ENCODE measurements at regions not wholly inside any gene's neighbourhood (a gene's known extent, or its start where the extent isn't known, plus 50 kb on each side); places are given as distances from the start of the nearest gene placed in this dataset.

DNA sequence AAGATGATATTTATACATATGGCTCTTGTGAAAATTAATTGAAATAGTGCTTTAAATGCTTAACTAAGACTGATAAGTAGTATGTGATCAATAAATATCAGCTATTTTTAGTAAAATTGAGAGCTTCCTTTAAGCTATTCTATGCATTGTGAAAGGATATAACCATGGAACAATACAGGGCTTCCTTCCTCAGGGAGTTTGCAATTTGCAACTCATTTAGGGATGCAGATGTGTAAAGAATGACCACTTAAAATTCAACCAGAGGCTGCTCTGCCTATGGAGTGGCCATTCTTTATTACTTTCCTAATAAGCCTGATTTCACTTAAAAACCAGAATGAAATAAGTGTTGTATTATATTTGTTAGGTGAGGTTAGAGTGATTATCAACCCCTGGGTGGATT is 103.2 kb upstream of the PRICKLE1 start:
- no peak overlapping the region for H2BK5ac ChIP-seq (ENCODE audit: low read depth, low read length, poor library complexity, severe bottlenecking)
- no peak overlapping the region for H2BK12ac ChIP-seq (ENCODE audit: low read length in 2 of 2)
- H3K4me3 ChIP-seq (ENCODE audit: insufficient read depth in 1 of 2, low read depth in 1 of 2, low read length in 2 of 2): peak overlapping the region in 1 of 2 experiments; percentile 75
- H3K4ac ChIP-seq (ENCODE audit: low read depth in 1 of 2, low read length in 2 of 2): no peak overlapping the region
- no peaks in the 10 kb centered on the region for H3K27me3 ChIP-seq (ENCODE audit: control insufficient read depth in 1 of 2, insufficient read depth in 1 of 2, low read length in 2 of 2)
- H2BK15ac ChIP-seq (ENCODE audit: low read depth, poor library complexity, severe bottlenecking): no peak overlapping the region
- no peak overlapping the region for H3K27ac ChIP-seq (ENCODE audit: low read length, poor library complexity, severe bottlenecking)
- H3K9ac ChIP-seq (ENCODE audit: low read length): peak overlapping the region; percentile 76
- H3K4me1 ChIP-seq (ENCODE audit: control insufficient read depth, insufficient read depth, low read depth, low read length): no peaks in the 10 kb centered on the region
- no peak overlapping the region for H2AK5ac ChIP-seq (ENCODE audit: low read length, severe bottlenecking)
- H3K14ac ChIP-seq (ENCODE audit: low read length in 2 of 2): no peak overlapping the region
- H2AFZ ChIP-seq (ENCODE audit: low read depth, low read length): no peak overlapping the region
- no peak overlapping the region for H3K23ac ChIP-seq (ENCODE audit: low read length in 2 of 2)
- H4K91ac ChIP-seq (ENCODE audit: low read length): no peak overlapping the region
- no peak overlapping the region for H3K18ac ChIP-seq (ENCODE audit: low read depth in 1 of 2, low read length in 2 of 2)
- no peak overlapping the region for H2BK120ac ChIP-seq (ENCODE audit: low read depth, low read length)
- H3K4me2 ChIP-seq (ENCODE audit: low read length, poor library complexity, severe bottlenecking): no peak overlapping the region
- DNase-seq: no peak
- no peak overlapping the region for H4K8ac ChIP-seq (ENCODE audit: low read length)
- no peaks in the 10 kb centered on the region for H3K79me1 ChIP-seq (replicated peaks; ENCODE audit: low read length, poor library complexity, severe bottlenecking)
- H3K9me3 ChIP-seq (ENCODE audit: control insufficient read depth, low read length): no peaks in the 10 kb centered on the region
- H3K36me3 ChIP-seq (ENCODE audit: control insufficient read depth in 1 of 2, insufficient read depth in 2 of 2, low read depth in 1 of 2, low read length in 2 of 2): no peaks in the 10 kb centered on the region

DNA sequence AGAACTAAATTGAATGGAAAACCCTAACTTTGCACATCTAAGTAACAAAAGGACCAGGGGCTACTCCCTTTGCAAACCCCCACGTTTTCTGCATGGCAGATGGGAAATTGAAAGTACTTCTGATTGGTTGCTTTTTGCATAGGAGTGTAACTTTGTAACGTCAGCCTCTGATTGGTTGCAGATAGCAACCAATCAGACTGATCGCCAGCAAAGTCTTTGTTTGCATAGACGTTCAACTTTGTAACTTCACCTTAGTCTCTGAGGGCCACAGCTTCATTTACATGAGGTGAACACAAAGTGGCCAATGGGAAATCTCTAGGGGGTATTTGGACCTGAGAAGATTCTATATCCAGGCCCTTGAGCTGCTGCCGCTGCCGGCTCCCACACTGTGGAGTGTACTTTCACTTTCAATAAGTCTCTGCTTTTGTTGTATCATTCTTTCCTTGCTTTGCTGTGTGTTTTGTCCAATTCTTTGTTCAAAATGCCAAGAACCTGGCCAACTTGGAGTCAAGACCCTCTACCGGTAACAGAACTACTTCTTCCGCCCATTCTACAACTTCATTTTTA is 102.5 kb upstream of the PRICKLE1 start:
- no peak for DNase-seq
- no peak overlapping the region for H3K27ac ChIP-seq (ENCODE audit: low read length, poor library complexity, severe bottlenecking)
- peak overlapping the region in 1 of 2 experiments; percentile 75 for H3K4me3 ChIP-seq (ENCODE audit: insufficient read depth in 1 of 2, low read depth in 1 of 2, low read length in 2 of 2)
- H3K4ac ChIP-seq (ENCODE audit: low read depth in 1 of 2, low read length in 2 of 2): no peak overlapping the region
- peak overlapping the region; percentile 76 for H3K9ac ChIP-seq (ENCODE audit: low read length)
- H2AFZ ChIP-seq (ENCODE audit: low read depth, low read length): no peak overlapping the region
- H2BK12ac ChIP-seq (ENCODE audit: low read length in 2 of 2): no peak overlapping the region
- H3K27me3 ChIP-seq (ENCODE audit: control insufficient read depth in 1 of 2, insufficient read depth in 1 of 2, low read length in 2 of 2): no peaks in the 10 kb centered on the region
- H3K9me3 ChIP-seq (ENCODE audit: control insufficient read depth, low read length): no peaks in the 10 kb centered on the region
- no peak overlapping the region for H2BK15ac ChIP-seq (ENCODE audit: low read depth, poor library complexity, severe bottlenecking)
- H3K4me2 ChIP-seq (ENCODE audit: low read length, poor library complexity, severe bottlenecking): no peak overlapping the region
- 82% methylated on average over 6 of the region's 8 CpGs for WGBS
- no peak overlapping the region for H3K18ac ChIP-seq (ENCODE audit: low read depth in 1 of 2, low read length in 2 of 2)
- H3K14ac ChIP-seq (ENCODE audit: low read length in 2 of 2): no peak overlapping the region
- no peaks in the 10 kb centered on the region for H3K4me1 ChIP-seq (ENCODE audit: control insufficient read depth, insufficient read depth, low read depth, low read length)
- no peaks in the 10 kb centered on the region for H3K79me1 ChIP-seq (replicated peaks; ENCODE audit: low read length, poor library complexity, severe bottlenecking)
- no peaks in the 10 kb centered on the region for H3K36me3 ChIP-seq (ENCODE audit: control insufficient read depth in 1 of 2, insufficient read depth in 2 of 2, low read depth in 1 of 2, low read length in 2 of 2)
- no peak overlapping the region for H3K23ac ChIP-seq (ENCODE audit: low read length in 2 of 2)
- no peak overlapping the region for H2BK5ac ChIP-seq (ENCODE audit: low read depth, low read length, poor library complexity, severe bottlenecking)
- H2AK5ac ChIP-seq (ENCODE audit: low read length, severe bottlenecking): no peak overlapping the region
- H4K91ac ChIP-seq (ENCODE audit: low read length): no peak overlapping the region
- no peak overlapping the region for H4K8ac ChIP-seq (ENCODE audit: low read length)
- no peak overlapping the region for H2BK120ac ChIP-seq (ENCODE audit: low read depth, low read length)

DNA sequence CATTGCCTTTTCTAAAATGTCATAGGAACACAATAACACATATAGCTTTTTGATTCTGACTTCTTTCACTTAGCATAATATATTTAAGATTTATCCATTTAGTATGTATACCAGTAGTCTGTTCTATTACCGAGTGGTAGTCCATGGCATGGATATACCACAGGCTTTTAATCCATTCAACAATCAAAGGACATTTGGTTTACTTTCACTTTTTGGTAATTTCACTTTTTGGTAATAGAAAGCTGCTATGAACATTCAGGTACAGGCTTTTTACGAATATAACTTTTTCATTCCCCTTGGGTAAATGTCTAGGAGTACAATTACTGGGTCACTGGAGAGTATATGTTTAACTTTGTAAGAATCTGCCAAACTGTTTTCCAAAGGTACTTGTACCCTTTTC is 100.7 kb upstream of the PRICKLE1 start:
- H3K23ac ChIP-seq (ENCODE audit: low read length in 2 of 2): no peak overlapping the region
- H2BK15ac ChIP-seq (ENCODE audit: low read depth, poor library complexity, severe bottlenecking): no peak overlapping the region
- no peak overlapping the region for H3K27ac ChIP-seq (ENCODE audit: low read length, poor library complexity, severe bottlenecking)
- H3K18ac ChIP-seq (ENCODE audit: low read depth in 1 of 2, low read length in 2 of 2): no peak overlapping the region
- H2AK5ac ChIP-seq (ENCODE audit: low read length, severe bottlenecking): no peak overlapping the region
- H2AFZ ChIP-seq (ENCODE audit: low read depth, low read length): no peak overlapping the region
- H3K14ac ChIP-seq (ENCODE audit: low read length in 2 of 2): no peak overlapping the region
- no peak overlapping the region for H3K9ac ChIP-seq (ENCODE audit: low read length)
- H3K36me3 ChIP-seq (ENCODE audit: control insufficient read depth in 1 of 2, insufficient read depth in 2 of 2, low read depth in 1 of 2, low read length in 2 of 2): no peaks in the 10 kb centered on the region
- no peak overlapping the region for H4K91ac ChIP-seq (ENCODE audit: low read length)
- no peak overlapping the region for H3K4ac ChIP-seq (ENCODE audit: low read depth in 1 of 2, low read length in 2 of 2)
- no peak overlapping the region for H2BK120ac ChIP-seq (ENCODE audit: low read depth, low read length)
- H3K79me1 ChIP-seq (replicated peaks; ENCODE audit: low read length, poor library complexity, severe bottlenecking): no peaks in the 10 kb centered on the region
- no peak overlapping the region for H2BK12ac ChIP-seq (ENCODE audit: low read length in 2 of 2)
- no peaks in the 10 kb centered on the region for H3K27me3 ChIP-seq (ENCODE audit: control insufficient read depth in 1 of 2, insufficient read depth in 1 of 2, low read length in 2 of 2)
- H2BK5ac ChIP-seq (ENCODE audit: low read depth, low read length, poor library complexity, severe bottlenecking): no peak overlapping the region
- DNase-seq: no peak
- H3K4me3 ChIP-seq (ENCODE audit: insufficient read depth in 1 of 2, low read depth in 1 of 2, low read length in 2 of 2): no peak overlapping the region
- peaks cover 2% of the 10 kb centered on the region for H3K4me1 ChIP-seq (ENCODE audit: control insufficient read depth, insufficient read depth, low read depth, low read length)
- H3K4me2 ChIP-seq (ENCODE audit: low read length, poor library complexity, severe bottlenecking): no peak overlapping the region
- WGBS: no CpG with 5 or more reads among the region's 2 CpGs
- no peaks in the 10 kb centered on the region for H3K9me3 ChIP-seq (ENCODE audit: control insufficient read depth, low read length)
- no peak overlapping the region for H4K8ac ChIP-seq (ENCODE audit: low read length)

DNA sequence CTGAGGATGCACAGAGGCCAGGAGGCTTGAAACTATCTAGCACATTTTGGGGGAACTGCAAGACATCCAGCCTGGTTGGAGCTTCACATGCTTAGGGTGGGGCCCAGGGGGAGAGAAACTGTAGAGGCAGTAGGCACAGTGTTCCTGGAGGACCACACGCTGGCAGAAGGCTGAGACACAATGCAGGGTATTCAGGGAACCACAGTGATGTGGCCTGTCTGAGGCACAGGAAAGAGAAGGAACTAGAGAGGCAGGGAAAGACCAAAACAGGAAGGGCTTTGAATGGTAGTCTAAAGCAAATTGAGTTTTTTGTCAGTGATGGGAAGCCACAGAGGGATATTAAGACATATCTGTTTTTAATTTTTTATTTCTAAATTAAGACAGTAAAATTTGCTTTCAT is 100.2 kb upstream of the PRICKLE1 start:
- Histone ChIP-seq H2AFZ (ENCODE audit: low read depth, low read length) (no peak overlapping the region), H2BK5ac (ENCODE audit: low read depth, low read length, poor library complexity, severe bottlenecking) (no peak overlapping the region), H3K9ac (ENCODE audit: low read length) (no peak overlapping the region), H3K27me3 (ENCODE audit: control insufficient read depth in 1 of 2, insufficient read depth in 1 of 2, low read length in 2 of 2) (no peaks in the 10 kb centered on the region), H3K36me3 (ENCODE audit: control insufficient read depth in 1 of 2, insufficient read depth in 2 of 2, low read depth in 1 of 2, low read length in 2 of 2) (no peaks in the 10 kb centered on the region), H2BK15ac (ENCODE audit: low read depth, poor library complexity, severe bottlenecking) (no peak overlapping the region), H3K27ac (ENCODE audit: low read length, poor library complexity, severe bottlenecking) (no peak overlapping the region), H2AK5ac (ENCODE audit: low read length, severe bottlenecking) (no peak overlapping the region), H3K14ac (ENCODE audit: low read length in 2 of 2) (no peak overlapping the region), H3K4me2 (ENCODE audit: low read length, poor library complexity, severe bottlenecking) (no peak overlapping the region), H2BK120ac (ENCODE audit: low read depth, low read length) (no peak overlapping the region), H3K9me3 (ENCODE audit: control insufficient read depth, low read length) (no peaks in the 10 kb centered on the region), H3K18ac (ENCODE audit: low read depth in 1 of 2, low read length in 2 of 2) (no peak overlapping the region), H3K23ac (ENCODE audit: low read length in 2 of 2) (no peak overlapping the region), H4K91ac (ENCODE audit: low read length) (no peak overlapping the region), H2BK12ac (ENCODE audit: low read length in 2 of 2) (no peak overlapping the region), H3K4me1 (ENCODE audit: control insufficient read depth, insufficient read depth, low read depth, low read length) (peaks cover 2% of the 10 kb centered on the region), H3K4ac (ENCODE audit: low read depth in 1 of 2, low read length in 2 of 2) (no peak overlapping the region), H3K4me3 (ENCODE audit: insufficient read depth in 1 of 2, low read depth in 1 of 2, low read length in 2 of 2) (no peak overlapping the region), H3K79me1 (replicated peaks; ENCODE audit: low read length, poor library complexity, severe bottlenecking) (no peaks in the 10 kb centered on the region), H4K8ac (ENCODE audit: low read length) (no peak overlapping the region)
- WGBS: 96% methylated on average over 1 of the region's 1 CpG
- DNase-seq: no peak
